GM18511 (cell line): ENCODE measurements at regions not wholly inside any gene's neighbourhood (a gene's known extent, or its start where the extent isn't known, plus 50 kb on each side); places are given as distances from the start of the nearest gene placed in this dataset.

ENCODE experiments used
- ATAC-seq: cut with Tn5 transposase; IDR thresholded peaks from one replicate; pipeline ENCODE4 v1.9.1; 2021; ENCODE audit warnings: mild to moderate bottlenecking, moderate library complexity; ENCODE audit not compliant: unreplicated experiment

DNA sequence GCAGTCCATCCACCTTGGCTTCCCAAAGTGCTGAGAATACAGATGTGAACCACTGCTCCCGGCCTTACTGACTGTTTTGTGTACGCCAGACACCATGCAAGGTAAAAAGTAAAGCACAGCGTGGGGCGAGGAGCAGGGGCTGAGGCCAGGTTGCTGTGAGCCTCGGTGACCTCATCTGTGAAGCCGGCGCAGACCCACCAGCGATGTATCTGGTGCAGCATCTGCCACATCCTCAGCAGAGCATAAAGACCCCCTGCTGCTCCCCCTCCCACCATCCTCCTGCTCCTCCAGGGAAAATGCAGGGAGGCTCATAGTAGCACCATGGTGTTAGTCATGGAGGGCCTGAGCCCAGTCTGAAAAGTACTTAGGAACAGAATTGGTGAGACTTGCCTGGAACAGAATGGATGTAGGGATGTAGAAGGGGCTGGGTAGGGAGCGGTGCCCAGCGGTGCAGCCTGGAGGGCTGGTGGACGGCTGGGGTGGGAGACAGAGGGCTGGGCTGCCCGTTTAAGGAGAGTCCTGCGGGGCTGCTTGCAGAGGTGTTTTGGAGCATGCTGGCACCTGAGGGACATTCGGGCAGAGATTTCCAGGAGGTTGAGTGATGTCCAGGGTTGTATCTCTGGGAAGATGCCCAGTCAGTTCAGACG is 462.4 kb downstream of the BRD1 start:
- no peak for ATAC-seq

DNA sequence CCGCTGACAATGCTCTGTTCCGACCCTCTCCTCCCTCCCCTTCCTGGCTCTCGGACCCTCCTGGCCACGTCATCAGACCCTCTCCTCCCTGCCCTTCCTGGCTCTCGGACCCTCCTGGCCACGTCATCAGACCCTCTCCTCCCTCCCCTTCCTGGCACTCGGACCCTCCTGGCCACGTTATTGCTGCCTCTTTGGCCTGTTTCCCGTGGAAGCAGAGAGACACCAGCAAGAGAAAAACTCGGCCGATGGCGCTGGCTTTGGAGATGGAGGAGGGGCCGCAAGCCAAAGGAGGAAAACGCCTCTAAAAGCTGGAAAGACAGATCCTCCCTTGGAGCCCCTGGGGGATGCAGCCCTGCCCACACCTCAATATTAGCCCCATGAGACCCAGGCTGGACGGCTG is 463.3 kb downstream of the BRD1 start:
- ATAC-seq, result no peak

DNA sequence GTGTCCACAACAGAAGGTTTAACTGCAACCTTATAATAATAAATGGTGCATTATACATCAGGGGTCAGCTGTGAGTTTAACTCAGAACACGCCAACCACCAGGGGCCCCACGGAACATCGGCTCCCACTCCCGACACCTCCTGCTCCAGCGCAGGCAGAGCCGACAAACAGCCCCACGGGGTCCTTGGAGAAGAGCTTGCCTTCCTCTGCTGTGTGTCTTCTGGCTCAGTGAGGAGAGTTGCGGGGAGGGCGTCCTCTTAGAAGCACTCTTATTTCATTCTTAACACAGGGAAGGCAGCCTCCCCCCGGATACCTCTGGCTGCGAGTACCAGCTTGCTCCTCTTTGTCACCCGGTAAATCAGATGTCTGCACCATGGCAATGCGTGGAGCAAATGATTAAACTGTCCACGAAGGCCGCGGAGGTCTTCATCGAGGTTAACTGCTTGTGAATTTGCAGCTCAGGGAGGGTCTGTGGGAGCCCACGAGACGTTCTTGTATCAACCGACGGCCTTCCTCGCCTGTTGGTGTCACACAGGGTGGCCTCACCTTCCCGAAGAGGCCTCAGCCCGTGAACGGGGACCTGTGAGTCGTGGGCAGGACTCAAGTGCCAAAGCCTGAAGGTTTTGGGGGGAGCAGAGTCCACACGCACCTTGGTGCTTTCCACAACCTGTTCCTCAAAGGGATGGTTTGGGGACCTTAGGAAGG is 464.0 kb downstream of the BRD1 start:
- ATAC-seq, result no peak

DNA sequence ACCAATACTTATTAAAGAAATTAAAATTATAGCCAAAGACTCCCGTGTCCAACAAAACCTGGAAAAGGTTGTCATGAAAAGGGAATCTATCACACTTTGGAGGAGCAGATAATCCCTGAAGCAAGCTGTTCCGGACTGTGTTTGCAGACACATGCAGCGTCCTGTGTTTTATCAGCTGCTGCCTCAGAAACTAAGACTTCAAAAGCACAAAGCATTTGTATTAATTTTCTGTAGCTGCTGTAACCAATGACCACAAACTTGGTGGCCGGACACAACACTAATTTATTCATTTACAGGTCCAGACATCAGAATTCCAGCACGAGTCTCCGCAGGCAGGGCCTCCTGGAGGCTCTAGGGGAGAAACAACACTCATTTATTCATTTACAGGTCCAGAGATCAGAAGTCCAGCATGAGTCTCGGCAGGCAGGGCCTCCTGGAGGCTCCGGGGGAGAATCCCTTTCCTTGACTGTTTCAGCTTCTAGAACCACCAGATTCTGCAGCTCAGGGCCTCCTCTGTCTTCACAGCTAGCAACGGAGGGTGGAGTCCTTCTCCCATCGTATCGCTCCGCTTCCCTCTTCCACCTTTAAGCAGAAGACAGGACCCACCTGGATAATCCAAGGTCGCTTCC is 465.3 kb downstream of the BRD1 start:
- ATAC-seq, result no peak

DNA sequence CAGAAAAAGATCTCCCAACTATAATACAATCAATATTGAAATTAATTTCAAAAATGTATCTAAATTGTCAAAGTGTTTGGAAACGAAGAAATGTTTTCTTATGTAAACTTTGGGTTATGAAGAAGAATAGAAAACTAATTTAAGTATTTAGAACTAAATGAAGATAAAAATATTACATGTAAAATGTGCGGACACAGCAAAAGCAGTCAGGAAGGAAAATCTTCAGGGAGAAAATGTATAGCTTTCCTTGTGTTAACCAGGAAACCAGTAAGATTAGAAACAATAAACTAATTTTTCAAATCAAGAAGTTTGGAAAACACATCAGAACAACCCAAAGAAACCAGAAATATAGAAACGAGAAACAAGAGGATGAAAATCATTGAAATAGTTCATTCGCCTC is 466.5 kb downstream of the BRD1 start:
- no peak for ATAC-seq

DNA sequence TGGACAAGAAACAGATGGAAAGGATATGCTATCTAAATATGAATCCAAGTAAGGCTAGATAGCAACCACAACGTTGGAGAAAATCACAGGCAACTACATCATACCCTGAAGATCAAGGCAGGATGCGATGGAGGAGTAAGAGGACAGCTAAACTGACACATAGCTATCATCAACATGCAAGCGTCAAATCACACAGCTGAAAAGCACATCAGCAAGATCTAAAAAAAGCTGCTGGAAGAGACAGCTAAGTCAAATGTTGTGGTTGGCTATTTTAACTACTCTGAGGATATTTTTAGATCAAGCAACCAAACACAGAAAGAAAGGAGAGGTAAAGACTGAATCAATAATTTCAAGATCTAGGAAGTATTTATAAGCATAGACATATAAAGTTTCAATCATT is 466.9 kb downstream of the BRD1 start:
- ATAC-seq, result no peak

DNA sequence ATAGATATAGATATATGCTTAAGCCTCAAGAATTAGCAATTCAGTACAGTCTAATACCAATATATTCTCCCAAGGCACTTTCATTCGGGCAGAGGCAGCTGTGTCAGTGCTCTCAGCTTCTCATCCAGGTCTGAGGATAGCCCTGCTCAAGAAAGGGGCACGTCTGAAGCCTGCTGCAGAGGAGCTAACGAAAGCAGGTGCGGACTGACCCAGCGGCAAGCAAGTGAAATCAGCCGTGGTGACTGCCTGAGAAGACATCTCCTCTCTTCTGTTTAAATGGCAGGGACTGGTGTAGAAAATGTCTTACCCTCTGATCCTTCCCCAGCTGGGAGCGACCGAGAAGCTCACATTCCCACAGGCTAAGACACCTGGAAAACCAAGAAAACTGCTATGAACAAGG is 468.6 kb downstream of the BRD1 start:
- ATAC-seq, result no peak

DNA sequence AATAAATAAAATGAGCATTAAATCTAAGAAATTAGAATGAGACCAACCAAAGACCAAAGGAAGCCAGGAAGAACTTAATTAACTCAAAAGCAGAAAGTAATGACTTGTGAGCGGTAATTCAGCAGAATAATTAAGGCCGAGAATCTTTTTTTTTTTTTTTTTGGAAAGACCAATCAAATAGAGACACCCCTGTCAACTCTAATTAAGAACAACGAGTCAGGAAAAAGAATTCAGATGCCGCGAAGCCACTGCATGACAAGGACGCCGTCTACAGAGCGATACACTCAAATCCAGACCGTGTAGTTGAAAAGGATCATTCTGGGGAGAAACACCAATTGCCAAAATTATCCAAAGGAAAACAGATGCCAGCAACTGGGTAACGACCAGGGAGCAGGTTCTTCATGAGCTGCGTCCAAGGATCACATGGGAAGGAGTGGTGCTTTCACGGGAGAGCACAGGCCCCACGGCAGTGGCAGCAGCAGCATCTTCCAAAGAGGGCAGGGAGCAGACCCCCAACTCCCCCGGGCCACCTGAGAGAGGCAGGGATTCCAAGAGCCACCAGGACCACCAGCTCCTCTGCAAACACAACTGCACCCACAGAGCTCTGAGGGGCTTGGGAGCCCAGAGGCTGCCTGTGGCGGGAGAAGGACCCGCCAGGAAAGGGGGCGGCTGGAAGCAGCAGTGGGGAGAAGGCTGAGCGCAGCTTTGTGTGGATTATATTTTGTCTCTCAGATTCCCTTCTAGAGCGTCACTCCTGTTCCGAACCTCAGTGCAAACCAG is 469.8 kb downstream of the BRD1 start:
- no peak for ATAC-seq

DNA sequence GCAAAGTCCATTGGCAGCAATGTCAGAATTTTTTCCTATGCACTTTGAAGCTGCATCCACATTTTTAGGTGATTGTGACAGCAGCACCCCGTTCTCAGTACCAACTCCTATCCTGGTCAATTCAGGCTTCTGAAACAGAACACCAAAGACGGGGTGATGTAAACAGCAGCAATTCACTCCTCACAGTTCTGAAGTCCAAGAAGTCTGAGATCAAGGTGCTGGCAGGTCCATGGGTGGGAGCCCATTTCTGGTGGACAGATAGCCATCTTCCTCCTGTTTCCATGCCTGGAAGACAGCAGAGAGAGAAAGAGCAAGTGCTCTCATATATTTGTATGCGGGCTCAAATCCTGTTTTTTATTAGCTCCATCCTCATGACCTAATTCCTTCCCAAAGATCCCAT is 471.2 kb downstream of the BRD1 start:
- no peak for ATAC-seq

DNA sequence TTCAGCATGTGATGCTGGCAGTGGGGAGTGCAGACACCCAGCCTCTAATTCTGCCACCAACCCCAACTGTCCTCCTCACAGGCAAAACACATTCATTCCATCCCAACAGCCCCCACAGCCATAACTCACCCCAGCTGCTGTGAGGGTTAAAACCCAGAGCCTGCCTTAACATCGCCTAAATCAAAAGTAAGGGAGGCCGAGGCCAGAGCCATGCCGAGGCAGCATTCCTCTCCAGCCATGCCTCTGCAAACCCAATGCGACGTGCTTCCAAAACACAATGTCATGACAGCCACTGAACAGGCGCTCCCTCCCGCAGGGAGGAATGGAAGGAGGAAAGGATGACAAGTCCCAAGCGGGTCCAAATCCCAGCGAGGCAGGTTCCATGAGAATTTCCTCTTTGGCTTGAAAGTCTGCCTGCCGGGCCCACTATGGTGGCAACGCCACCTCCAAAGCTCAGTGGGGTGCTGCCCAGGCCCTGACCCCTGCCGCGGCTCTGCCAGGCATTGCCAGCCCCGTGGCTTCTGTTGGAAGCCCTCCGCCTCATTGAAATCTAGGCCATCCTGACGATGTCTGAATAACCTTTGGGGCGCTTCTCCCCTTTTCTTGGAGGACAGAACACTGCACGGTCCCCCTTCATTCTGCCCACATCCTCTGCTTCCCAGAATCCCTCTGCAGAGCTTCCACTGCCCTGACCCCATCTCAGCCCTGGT is 472.3 kb downstream of the BRD1 start:
- no peak for ATAC-seq

DNA sequence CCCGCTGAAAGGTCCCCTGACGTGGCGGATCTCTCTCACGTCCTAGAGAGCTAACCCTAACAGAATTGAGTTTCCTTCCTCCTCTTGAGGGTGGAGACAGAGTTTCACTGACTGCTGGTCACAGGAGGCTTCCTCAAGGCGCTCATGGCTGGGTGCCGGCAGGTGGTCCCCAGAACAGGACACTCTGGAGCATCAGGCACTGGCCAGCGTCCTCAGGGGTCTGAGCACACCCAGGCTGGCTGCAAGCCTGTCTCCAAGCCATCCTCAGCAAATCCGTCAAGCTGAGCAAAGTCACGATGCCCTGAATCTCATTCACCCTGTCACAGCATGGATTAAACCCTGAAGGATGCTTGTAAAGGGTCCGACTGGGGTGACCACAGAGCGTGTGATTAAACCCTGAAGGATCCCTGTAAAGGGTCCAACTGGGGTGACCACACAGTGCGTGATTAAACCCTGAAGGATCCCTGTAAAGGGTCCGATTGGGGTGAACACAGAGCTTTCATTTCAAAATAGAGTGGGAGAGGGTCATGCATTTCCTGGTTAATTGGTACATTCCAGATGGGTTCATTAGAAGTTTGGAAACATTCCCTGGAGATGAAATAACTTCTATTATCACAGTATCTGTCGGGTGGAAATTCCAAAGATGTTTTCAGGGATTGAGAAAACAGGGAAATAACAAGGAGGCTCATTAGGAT is 473.0 kb downstream of the BRD1 start:
- no peak for ATAC-seq

DNA sequence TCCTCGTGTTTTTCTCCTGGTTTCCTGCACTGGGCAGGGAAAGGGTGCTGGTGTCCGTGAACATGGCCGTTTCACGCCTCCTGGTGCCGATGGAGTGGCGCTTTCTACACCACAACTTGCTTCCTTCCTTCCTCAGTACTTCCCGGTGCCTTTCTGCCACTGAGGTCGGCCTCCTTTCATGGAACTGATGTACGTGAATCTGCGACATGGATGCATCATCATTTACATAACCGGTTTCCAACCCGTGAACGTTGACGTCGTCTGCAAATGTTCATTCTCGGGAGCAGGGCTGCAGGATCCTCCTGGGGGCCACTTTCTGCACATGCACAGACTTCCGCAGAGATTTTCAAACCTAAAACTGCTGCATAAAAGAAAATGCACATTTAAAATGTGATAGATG is 474.4 kb downstream of the BRD1 start:
- ATAC-seq, result no peak

DNA sequence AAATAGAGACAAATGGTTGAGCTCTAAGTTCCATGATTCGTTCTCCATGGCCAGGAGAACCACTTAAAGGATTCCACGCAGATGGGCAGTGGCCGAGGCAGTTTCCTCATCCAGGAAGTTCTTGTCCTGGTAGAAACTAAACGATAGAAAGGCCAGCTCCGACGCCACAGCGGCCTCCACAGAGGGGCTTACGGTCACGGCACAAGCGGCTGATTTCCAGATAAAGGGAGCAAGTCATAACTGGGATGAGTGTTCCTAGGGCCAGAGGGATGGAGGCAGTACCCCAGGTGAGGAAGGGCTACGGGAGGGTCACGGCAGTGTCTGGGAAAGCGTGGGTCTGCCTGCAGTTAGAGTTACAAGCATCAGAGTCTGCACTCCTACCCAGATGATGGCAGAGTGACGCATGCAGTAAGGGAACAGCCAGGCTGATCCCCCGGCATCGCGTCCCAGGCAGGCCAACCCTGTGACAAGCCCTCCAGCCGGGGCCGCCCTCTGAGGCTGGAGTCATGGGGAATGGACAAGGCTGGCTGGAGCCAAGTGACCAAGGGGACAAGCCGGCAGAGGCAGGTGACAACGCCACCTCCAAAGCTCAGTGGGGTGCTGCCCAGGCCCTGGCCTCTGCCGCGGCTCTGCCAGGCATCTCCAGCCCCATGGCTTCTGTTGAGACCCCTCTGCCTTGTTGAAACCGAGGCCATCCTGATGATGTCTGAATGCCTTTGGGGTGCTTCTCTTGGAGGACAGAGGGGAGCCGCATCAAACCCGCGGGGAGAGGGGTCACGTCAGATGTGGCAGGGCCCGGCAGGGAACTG is 475.1 kb downstream of the BRD1 start:
- ATAC-seq, result no peak

DNA sequence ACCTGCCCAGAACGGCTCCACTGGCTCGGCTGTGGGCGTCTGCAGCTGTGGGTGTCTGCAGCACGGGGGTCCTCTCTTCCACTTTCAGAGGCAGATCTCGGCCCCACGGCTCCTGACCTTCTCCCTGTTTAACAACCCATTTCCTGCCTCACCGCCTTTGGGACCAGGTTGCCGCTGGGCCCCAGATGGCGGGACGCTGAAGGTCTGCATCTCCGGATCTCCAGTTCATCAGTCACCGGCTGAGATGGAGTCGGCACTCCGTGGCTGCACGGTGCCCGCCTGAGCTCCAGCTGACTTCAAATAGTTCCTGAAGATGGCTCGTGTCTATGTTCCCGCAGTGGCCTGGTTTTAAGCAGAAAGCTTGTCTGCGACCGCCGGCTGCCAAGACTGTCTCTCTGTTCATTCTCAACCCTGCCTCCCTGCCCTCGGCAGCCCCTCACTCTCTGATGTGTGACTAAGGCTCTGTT is 475.9 kb downstream of the BRD1 start:
- ATAC-seq, result no peak

DNA sequence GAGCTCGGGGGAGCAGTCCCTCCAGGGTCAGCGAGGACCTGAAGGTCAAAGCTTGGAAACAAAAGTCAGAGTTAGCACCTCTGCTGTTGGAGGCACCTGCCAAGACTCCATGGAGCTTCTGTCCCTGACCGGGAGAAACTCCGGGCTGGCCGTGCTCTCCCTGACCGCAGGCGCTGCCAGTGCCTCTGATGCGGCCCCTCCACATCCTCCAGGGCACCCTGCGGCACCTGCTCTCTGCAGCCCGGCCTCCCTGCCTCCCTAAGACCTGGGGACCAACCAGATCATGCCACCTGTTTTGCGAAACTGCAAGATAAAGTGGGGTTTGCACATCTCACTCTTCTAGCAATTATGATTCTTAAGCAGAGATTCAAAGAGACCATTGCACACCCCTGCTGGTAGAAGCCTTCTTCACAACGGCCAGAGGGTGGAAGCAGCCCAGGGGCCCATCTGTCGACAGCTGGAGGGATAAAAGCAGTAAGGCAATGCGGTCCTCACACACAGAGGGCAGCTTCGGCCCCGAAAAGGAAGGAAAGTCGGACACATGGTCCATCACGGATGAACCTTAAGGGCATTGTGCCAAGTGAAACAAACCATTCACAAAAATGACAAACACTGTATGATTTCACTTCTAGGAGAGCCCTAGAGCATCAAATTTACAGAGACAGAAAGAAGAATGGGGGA is 477.1 kb downstream of the BRD1 start:
- no peak for ATAC-seq

DNA sequence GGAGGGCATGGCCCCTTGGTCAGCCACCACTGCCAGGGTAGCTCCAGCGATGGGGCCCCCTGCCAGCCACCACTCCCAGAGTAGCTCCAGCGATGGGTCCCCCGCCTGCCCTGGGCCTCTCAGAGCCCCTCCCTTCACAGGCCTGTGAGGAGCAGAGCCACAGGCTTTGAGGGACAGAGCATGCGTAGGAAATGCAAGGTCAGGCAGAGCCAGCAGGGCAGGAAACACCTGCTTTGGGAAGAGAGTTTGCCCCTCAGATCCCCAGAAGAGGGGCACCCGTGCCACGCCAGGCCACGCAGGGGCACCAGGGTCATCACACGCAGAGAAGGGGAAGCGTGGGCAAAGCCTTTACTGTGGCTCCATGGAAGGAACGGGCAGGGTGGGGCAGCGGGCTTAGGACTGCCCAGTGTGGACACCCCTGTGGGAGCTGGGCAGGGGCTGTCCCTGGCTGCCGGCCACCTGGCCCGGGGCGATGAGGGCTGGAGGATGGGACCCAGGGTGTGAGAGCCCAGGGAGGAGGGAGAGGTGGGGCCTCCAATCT is 477.8 kb downstream of the BRD1 start:
- ATAC-seq, result no peak

DNA sequence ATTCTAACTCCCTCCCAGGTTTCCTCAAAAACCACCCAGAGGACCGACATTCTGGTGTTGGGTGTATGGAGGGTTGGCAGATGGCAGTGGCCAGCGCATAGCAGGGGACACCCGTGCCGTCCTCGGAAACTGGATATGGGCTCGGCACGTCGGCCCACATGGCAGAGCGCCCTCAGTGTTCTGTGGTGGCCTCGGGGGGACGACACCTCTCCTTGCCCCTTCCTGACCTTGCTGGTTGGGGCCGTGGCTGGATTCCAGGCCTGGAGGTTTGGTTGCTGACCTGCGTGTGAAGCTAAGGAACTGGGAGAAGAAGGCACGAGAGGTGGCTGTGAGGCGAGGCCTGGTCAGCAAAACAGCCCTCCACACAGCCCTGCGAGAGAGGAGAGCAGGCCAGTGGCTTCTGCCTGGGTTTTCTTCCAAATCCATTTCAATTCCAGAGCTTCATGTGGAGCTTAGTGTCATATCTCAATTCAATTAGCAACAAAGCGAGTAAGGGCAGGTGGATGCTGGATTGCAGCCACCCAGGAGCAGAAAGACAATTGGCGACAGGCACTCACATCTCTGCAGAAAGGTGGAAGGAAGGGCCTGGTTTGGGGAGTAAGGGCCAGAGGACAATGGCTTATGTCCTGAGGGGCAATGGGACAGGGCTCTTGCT is 478.4 kb downstream of the BRD1 start:
- no peak for ATAC-seq

DNA sequence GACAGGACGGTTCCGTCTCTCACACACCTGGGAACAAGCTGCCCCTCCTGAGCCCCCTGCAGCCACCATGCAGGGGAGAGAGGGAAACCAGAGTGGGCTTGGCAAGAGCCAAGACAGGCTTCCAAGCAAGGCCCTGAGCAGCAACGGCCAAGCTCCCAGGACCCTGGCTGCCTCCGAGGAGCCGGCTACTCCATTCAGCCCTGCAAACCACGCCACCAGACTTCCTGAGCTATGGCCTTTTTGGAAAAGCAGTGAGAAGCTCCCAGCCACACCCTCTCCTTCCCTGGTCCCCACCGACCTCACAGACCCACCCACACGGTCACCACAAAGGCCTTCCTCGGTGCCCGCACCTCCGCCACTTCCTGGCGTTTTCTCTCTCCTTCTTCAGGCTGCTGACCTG is 479.0 kb downstream of the BRD1 start:
- no peak for ATAC-seq
